Gastroesophageal sphincter (tissue), 3 donors: ENCODE measurements at regions not wholly inside any gene's neighbourhood (a gene's known extent, or its start where the extent isn't known, plus 50 kb on each side); places are given as distances from the start of the nearest gene placed in this dataset.

Experiments used
- EP300 ChIP-seq: sonication (generic); formaldehyde crosslinking; IDR thresholded peaks from one replicate; pipeline ENCODE4 v1.6.1; 2017; ENCODE audit warnings: antibody characterized with exemption, mild to moderate bottlenecking
- TF ChIP-seq, protein P1 (sequence below), 4 experiments: fragments of 200-600 bp in 2 of 4; fragments of 450-650 bp in 2 of 4; sonication (generic) in 1 of 4; IDR thresholded peaks; one replicate each; pipeline ENCODE4 v1.5.1; 2017 to 2019; ENCODE audit warnings: antibody characterized with exemption in 4 of 4, mild to moderate bottlenecking in 2 of 4, moderate library complexity in 2 of 4

DNA sequence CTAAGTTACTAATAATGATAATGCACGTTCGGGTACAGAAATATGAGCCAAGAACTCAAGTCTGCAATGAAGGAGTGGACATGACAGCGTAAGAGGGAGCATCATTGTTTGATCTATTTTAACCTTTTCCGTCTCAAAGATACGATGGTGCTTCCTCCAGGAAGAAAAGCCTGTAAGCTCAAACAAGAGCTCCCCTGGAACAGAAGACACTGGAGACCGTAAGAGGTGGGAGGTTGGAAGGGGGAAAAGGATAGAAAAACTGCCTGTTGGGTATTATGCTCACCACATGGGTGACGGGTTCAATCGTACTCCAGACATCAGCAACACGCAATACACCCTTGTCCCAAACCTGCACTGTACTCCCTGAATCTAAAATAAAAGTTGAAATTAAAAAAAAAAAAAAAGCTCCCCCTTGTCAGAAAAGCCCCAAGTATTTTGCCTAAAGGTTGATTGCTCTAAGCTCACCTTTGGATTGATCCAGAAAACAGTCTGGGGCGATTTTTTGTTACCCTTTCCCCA is 180.5 kb downstream of the TRIM27 start:
- TF ChIP-seq, protein P1, sequence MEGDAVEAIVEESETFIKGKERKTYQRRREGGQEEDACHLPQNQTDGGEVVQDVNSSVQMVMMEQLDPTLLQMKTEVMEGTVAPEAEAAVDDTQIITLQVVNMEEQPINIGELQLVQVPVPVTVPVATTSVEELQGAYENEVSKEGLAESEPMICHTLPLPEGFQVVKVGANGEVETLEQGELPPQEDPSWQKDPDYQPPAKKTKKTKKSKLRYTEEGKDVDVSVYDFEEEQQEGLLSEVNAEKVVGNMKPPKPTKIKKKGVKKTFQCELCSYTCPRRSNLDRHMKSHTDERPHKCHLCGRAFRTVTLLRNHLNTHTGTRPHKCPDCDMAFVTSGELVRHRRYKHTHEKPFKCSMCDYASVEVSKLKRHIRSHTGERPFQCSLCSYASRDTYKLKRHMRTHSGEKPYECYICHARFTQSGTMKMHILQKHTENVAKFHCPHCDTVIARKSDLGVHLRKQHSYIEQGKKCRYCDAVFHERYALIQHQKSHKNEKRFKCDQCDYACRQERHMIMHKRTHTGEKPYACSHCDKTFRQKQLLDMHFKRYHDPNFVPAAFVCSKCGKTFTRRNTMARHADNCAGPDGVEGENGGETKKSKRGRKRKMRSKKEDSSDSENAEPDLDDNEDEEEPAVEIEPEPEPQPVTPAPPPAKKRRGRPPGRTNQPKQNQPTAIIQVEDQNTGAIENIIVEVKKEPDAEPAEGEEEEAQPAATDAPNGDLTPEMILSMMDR (IDR thresholded peaks at IDR 0.05): no peak
- TF ChIP-seq EP300: no peak
